Left ventricle myocardium inferior (tissue), 1 donor: ENCODE measurements at regions not wholly inside any gene's neighbourhood (a gene's known extent, or its start where the extent isn't known, plus 50 kb on each side); places are given as distances from the start of the nearest gene placed in this dataset.

Experiments used
- DNase-seq: peaks from one replicate; pipeline ENCODE4 v3.0.0-alpha.2; 2020
- H3K27ac ChIP-seq: fragments of 200-600 bp; replicated peaks from 2 replicates; pipeline ENCODE4 v1.8.0; 2021
- H3K27me3 ChIP-seq: fragments of 200-600 bp; 2 replicates; pipeline ENCODE4 v1.8.0; 2021; ENCODE audit warnings: low read depth
- H3K36me3 ChIP-seq: fragments of 200-600 bp; 2 replicates; pipeline ENCODE4 v1.8.0; 2021
- H3K4me1 ChIP-seq: fragments of 200-600 bp; 2 replicates; pipeline ENCODE4 v1.8.0; 2021
- H3K4me3 ChIP-seq: fragments of 200-600 bp; 2 replicates; pipeline ENCODE4 v1.8.0; 2021; ENCODE audit warnings: mild to moderate bottlenecking, moderate library complexity
- H3K9me3 ChIP-seq: fragments of 200-600 bp; replicated peaks from 2 replicates; pipeline ENCODE4 v1.8.0; 2021
- CTCF ChIP-seq: fragments of 200-600 bp; IDR thresholded peaks from 2 replicates; pipeline ENCODE4 v1.8.0; 2021; ENCODE audit warnings: antibody characterized with exemption, mild to moderate bottlenecking, borderline replicate concordance
- intact Hi-C: fragments of 100-400 bp; cut with micrococcal nuclease; formaldehyde crosslinking; loops from one replicate; pipeline ENCODE4 v1.11.0; 2022
- donor health status: DM: no; HTN: yes; CAD: no; lungs with severe emphysema.

DNA sequence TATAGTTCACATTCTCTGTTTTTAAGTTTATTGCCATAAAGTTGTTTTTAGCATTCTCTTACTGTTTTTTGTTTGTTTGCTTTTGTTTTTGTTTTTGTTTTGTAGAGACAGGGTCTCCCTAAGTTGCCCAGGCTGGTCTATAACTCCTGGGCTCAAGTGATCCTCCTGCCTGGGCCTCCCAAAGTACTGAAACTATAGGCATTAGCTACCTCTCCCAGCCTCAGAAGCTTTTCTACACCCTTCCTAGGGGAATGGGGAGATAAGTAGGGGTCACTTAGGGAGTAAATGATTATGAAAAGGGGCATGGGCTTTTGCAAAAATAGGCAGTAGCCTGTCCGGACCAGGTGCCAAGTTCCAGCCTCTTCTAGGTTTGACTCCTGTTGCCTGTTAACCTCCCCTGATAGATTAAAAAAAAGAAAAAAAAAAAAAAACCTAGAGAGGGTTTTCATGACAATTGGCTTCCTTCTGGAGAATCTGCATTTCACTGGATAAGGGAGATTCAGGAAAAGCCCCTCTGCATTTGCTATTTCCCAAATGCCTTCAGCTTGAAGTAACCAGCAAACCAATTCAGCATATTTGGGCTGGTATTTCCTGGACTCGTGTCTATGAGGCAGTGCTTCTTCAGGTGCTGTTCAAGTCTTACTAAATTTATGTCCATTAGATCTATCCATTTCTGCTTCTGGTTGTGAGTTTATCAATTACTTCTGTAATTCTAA is 216.8 kb downstream of the TM9SF2 start:
- Histone ChIP-seq H3K9me3 (no peaks in the 10 kb centered on the region), H3K4me1 (peaks cover 3% of the 10 kb centered on the region), H3K36me3 (no peaks in the 10 kb centered on the region), H3K27ac (no peak overlapping the region), H3K27me3 (no peaks in the 10 kb centered on the region), H3K4me3 (no peak overlapping the region)
- no peak for DNase-seq
- no peak for TF ChIP-seq CTCF
- intact Hi-C loops, result no loop called here

DNA sequence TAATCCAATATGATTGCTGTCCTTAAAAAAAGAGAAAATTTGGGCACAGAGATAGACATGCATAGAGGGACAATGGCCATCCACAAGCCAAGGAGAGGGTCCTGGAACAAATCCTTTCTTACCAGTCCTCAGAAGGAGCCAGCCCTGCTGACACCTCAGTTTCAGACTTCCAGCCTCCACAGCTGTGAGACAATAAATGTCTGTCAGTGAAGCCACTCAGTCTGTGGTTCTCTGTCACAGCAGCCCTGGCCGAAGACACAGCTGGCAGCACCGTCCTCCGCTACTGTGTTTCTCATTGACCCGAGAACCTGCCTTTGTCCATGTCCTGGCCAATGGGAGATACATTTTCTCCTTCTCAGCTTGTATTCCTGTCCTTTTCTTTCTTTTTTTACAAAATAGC is 207.9 kb downstream of the TM9SF2 start:
- no peak for TF ChIP-seq CTCF
- H3K36me3 ChIP-seq, result no peaks in the 10 kb centered on the region
- H3K27ac ChIP-seq, result no peak overlapping the region
- H3K9me3 ChIP-seq, result no peaks in the 10 kb centered on the region
- H3K4me1 ChIP-seq, result no peaks in the 10 kb centered on the region
- no peak overlapping the region for H3K4me3 ChIP-seq
- intact Hi-C loops, result no loop called here
- no peaks in the 10 kb centered on the region for H3K27me3 ChIP-seq
- no peak for DNase-seq

DNA sequence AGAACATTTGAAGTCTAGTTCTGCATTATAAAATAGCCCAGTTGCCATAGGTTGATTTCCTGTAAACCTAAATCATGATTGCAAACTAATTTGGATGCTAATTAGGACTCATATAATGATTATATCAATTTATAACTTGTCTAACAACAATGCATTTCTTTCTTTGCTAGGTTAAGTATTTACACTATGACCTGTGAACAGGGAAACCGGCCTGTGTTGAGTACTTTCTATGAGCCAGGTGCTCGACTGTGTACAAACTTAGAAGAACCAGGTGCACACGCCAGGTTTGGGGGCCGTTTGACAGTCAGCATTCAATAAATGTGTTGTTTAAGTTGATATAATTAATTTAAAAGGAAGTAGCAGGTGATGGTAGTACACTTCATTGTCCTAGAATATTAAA is 203.1 kb downstream of the TM9SF2 start:
- Histone ChIP-seq H3K36me3 (no peaks in the 10 kb centered on the region), H3K9me3 (no peaks in the 10 kb centered on the region), H3K27me3 (no peaks in the 10 kb centered on the region), H3K27ac (no peak overlapping the region), H3K4me1 (no peaks in the 10 kb centered on the region), H3K4me3 (no peak overlapping the region)
- intact Hi-C loops, result no loop called here
- TF ChIP-seq CTCF, result no peak
- no peak for DNase-seq

GRCh38 chr13:99703908-99704307 is 202.6 kb downstream of the TM9SF2 start:
- no peaks in the 10 kb centered on the region for H3K4me1 ChIP-seq
- no peak for DNase-seq
- no peak for TF ChIP-seq CTCF
- no peaks in the 10 kb centered on the region for H3K27me3 ChIP-seq
- no peaks in the 10 kb centered on the region for H3K9me3 ChIP-seq
- H3K4me3 ChIP-seq, result no peak overlapping the region
- H3K36me3 ChIP-seq, result no peaks in the 10 kb centered on the region
- intact Hi-C loops, result no loop called here
- H3K27ac ChIP-seq, result no peak overlapping the region

DNA sequence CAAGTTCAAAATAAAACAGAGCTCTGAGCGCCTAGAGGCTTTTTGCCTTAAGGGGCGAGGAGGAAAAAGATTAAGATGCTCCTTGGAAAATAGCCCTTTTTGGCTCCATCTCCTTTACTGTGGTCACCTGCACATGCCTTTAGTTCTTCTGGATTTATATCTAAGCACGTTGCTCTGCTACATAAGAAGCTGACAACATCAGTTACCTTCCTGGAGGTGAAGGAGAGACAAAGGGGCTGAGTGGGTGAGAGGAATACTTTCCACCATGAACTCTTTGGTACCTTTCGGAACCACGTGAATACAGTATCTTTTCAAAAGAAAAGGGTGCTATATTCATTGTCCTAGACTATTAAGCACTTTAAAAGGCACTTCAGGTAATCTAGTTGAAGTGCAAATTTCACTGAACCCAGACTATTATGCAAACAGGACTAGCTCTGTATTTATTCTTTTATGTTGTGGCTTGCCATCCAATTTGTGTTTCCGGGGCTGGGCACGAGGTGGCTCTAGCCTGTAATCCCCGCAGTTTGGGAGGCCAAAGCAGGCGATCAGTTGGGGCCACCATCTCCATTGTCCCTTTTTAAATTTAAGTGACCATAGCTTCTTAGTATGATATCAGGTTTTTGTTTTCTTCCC is 201.5 kb downstream of the TM9SF2 start:
- DNase-seq, result no peak
- no peak for TF ChIP-seq CTCF
- Histone ChIP-seq H3K4me1 (no peaks in the 10 kb centered on the region), H3K27ac (no peak overlapping the region), H3K4me3 (no peak overlapping the region), H3K36me3 (no peaks in the 10 kb centered on the region), H3K27me3 (no peaks in the 10 kb centered on the region), H3K9me3 (no peaks in the 10 kb centered on the region)
- intact Hi-C loops, result no loop called here
